Hypothalamus (tissue), 51 donors: ENCODE measurements at regions not wholly inside any gene's neighbourhood (a gene's known extent, or its start where the extent isn't known, plus 50 kb on each side); places are given as distances from the start of the nearest gene placed in this dataset.
"Not testable (repeated sequence)": the region's sequence is repeated elsewhere in the genome, so short reads cannot be mapped to it uniquely, and the experiment has no call there.

ENCODE experiments used
- DNase-seq, 51 donors: peaks; one replicate each; lab custom pipeline; 2025; lab: John Stamatoyannopoulos, UW

GRCh38 chr17:63019138-63019873 is 53.3 kb downstream of the TANC2 start:
- DNase-seq = no peak

- no peak for DNase-seq
Measured at GRCh38 chr17:63022567-63022966, 56.5 kb downstream of the TANC2 start.

GRCh38 chr17:63023049-63023448 is 57.0 kb downstream of the TANC2 start:
- DNase-seq = no peak

- no peak for DNase-seq
Measured at GRCh38 chr17:63024201-63024600, 58.2 kb downstream of the TANC2 start.

GRCh38 chr17:63024716-63025115 is 58.7 kb downstream of the TANC2 start:
- DNase-seq = no peak

GRCh38 chr17:63025637-63026036 is 59.6 kb downstream of the TANC2 start:
- DNase-seq = not testable (repeated sequence)

GRCh38 chr17:63029541-63029940 is 63.5 kb downstream of the TANC2 start:
- no peak for DNase-seq

GRCh38 chr17:63032142-63032541 is 66.1 kb downstream of the TANC2 start:
- DNase-seq = no peak

GRCh38 chr17:63033142-63033541 is 67.1 kb downstream of the TANC2 start:
- no peak for DNase-seq

GRCh38 chr17:63035271-63035670 is 69.2 kb downstream of the TANC2 start:
- DNase-seq = no peak

GRCh38 chr17:63035695-63036094 is 69.7 kb downstream of the TANC2 start:
- DNase-seq = no peak

- DNase-seq = peak in 7 of 51 donors; percentile 1 to 33 (median 13)
Measured at GRCh38 chr17:63039342-63039741, 73.3 kb downstream of the TANC2 start.

- peak in 1 of 51 donors; percentile 19 for DNase-seq
Measured at GRCh38 chr17:63039899-63040602, 74.0 kb downstream of the TANC2 start.

GRCh38 chr17:63040816-63041215 is 74.8 kb downstream of the TANC2 start:
- peak in 1 of 51 donors; percentile 1 for DNase-seq

- DNase-seq = peak in 1 of 51 donors; percentile 11
Measured at GRCh38 chr17:63041251-63041650, 75.2 kb downstream of the TANC2 start.

GRCh38 chr17:63041722-63042121 is 75.7 kb downstream of the TANC2 start:
- no peak for DNase-seq

- no peak for DNase-seq
Measured at GRCh38 chr17:63042256-63042812, 76.3 kb downstream of the TANC2 start.

GRCh38 chr17:63057560-63057959 is 91.5 kb downstream of the TANC2 start:
- not testable (repeated sequence) for DNase-seq

- DNase-seq = no peak
Measured at GRCh38 chr17:63066158-63066813, 100.3 kb downstream of the TANC2 start.

- no peak for DNase-seq
Measured at GRCh38 chr17:63069245-63069644, 103.2 kb downstream of the TANC2 start.

- no peak for DNase-seq
Measured at GRCh38 chr17:63070031-63070430, 104.0 kb downstream of the TANC2 start.
